ENCODE measurements at regions not wholly inside any gene's neighbourhood (a gene's known extent, or its start where the extent isn't known, plus 50 kb on each side); places are given as distances from the start of the nearest gene placed in this dataset.

- H3K27me3 ChIP-seq (ENCODE audit: control insufficient read depth in 3 of 3, insufficient read depth in 3 of 3, low read length in 2 of 3), result no peaks in the 10 kb centered on the region
- WGBS, 2 donors, result 78 to 83% methylated on average over 2 of the region's 2 CpGs
- H3K27ac ChIP-seq (ENCODE audit: low read depth in 1 of 2, low read length in 1 of 2), result no peak overlapping the region
- H3K4me3 ChIP-seq, result no peak overlapping the region
- peaks cover 0 to 25% (median 2%) of the 10 kb centered on the region in 5 donors for H3K4me1 ChIP-seq (ENCODE audit: control insufficient read depth in 5 of 5, insufficient read depth in 5 of 5, low read length in 5 of 5)
- H3K9me3 ChIP-seq (ENCODE audit: control insufficient read depth in 4 of 4, insufficient read depth in 3 of 4, low read length in 3 of 4), result no peaks in the 10 kb centered on the region
- H3K9ac ChIP-seq (ENCODE audit: insufficient read depth in 1 of 2, low read length in 2 of 2), result no peak overlapping the region
- DNase-seq (no peak), ATAC-seq (ENCODE audit: insufficient read depth, low FRiP score) (no peak)
- TF ChIP-seq CTCF (IDR thresholded peaks at IDR 0.05; ENCODE audit: control extremely low read depth, extremely low read depth), result no peak
- no peaks in the 10 kb centered on the region for H3K36me3 ChIP-seq (ENCODE audit: control insufficient read depth in 4 of 4, insufficient read depth in 4 of 4, low read length in 4 of 4)
Measured at GRCh38 chr6:133632906-133633305, 256.0 kb upstream of the TCF21 start.

- Histone ChIP-seq H3K4me3 (no peak overlapping the region), H3K27me3 (ENCODE audit: control insufficient read depth in 3 of 3, insufficient read depth in 3 of 3, low read length in 2 of 3) (no peaks in the 10 kb centered on the region), H3K9ac (ENCODE audit: insufficient read depth in 1 of 2, low read length in 2 of 2) (no peak overlapping the region), H3K36me3 (ENCODE audit: control insufficient read depth in 4 of 4, insufficient read depth in 4 of 4, low read length in 4 of 4) (no peaks in the 10 kb centered on the region), H3K4me1 (ENCODE audit: control insufficient read depth in 5 of 5, insufficient read depth in 5 of 5, low read length in 5 of 5) (peaks cover 0 to 28% (median 3%) of the 10 kb centered on the region in 5 donors), H3K9me3 (ENCODE audit: control insufficient read depth in 4 of 4, insufficient read depth in 3 of 4, low read length in 3 of 4) (no peaks in the 10 kb centered on the region), H3K27ac (ENCODE audit: low read depth in 1 of 2, low read length in 1 of 2) (no peak overlapping the region)
- no peak for ATAC-seq (ENCODE audit: insufficient read depth, low FRiP score)
- DNase-seq, result no peak
- TF ChIP-seq CTCF (IDR thresholded peaks at IDR 0.05; ENCODE audit: control extremely low read depth, extremely low read depth), result no peak
- WGBS, 2 donors, result 81 to 89% methylated on average over 3 of the region's 3 CpGs
Measured at GRCh38 chr6:133634474-133634873, 254.4 kb upstream of the TCF21 start.

- Histone ChIP-seq H3K9ac (ENCODE audit: insufficient read depth in 1 of 2, low read length in 2 of 2) (no peak overlapping the region), H3K27ac (ENCODE audit: low read depth in 1 of 2, low read length in 1 of 2) (no peak overlapping the region), H3K4me1 (ENCODE audit: control insufficient read depth in 5 of 5, insufficient read depth in 5 of 5, low read length in 5 of 5) (peaks cover 0 to 26% (median 3%) of the 10 kb centered on the region in 5 donors), H3K27me3 (ENCODE audit: control insufficient read depth in 3 of 3, insufficient read depth in 3 of 3, low read length in 2 of 3) (no peaks in the 10 kb centered on the region), H3K9me3 (ENCODE audit: control insufficient read depth in 4 of 4, insufficient read depth in 3 of 4, low read length in 3 of 4) (no peaks in the 10 kb centered on the region), H3K4me3 (no peak overlapping the region), H3K36me3 (ENCODE audit: control insufficient read depth in 4 of 4, insufficient read depth in 4 of 4, low read length in 4 of 4) (no peaks in the 10 kb centered on the region)
- no peak for DNase-seq
- WGBS, 2 donors, result 74 to 81% methylated on average over 2 of the region's 2 CpGs
- no peak for TF ChIP-seq CTCF (IDR thresholded peaks at IDR 0.05; ENCODE audit: control extremely low read depth, extremely low read depth)
- ATAC-seq (ENCODE audit: insufficient read depth, low FRiP score), result no peak
Measured at GRCh38 chr6:133635447-133635846, 253.5 kb upstream of the TCF21 start.

GRCh38 chr6:133637436-133637835, 251.5 kb upstream of the TCF21 start:
- WGBS, 2 donors, result 73 to 75% methylated on average over 2 of the region's 2 CpGs
- TF ChIP-seq CTCF (IDR thresholded peaks at IDR 0.05; ENCODE audit: control extremely low read depth, extremely low read depth), result no peak
- H3K27ac ChIP-seq (ENCODE audit: low read depth in 1 of 2, low read length in 1 of 2), result no peak overlapping the region
- H3K4me3 ChIP-seq, result no peak overlapping the region
- H3K4me1 ChIP-seq (ENCODE audit: control insufficient read depth in 5 of 5, insufficient read depth in 5 of 5, low read length in 5 of 5), result peaks cover 0 to 17% (median 6%) of the 10 kb centered on the region in 5 donors
- no peak overlapping the region for H3K9ac ChIP-seq (ENCODE audit: insufficient read depth in 1 of 2, low read length in 2 of 2)
- peak in 2 of 3 donors; percentile 77 to 85 for DNase-seq
- H3K9me3 ChIP-seq (ENCODE audit: control insufficient read depth in 4 of 4, insufficient read depth in 3 of 4, low read length in 3 of 4), result no peaks in the 10 kb centered on the region
- no peaks in the 10 kb centered on the region for H3K36me3 ChIP-seq (ENCODE audit: control insufficient read depth in 4 of 4, insufficient read depth in 4 of 4, low read length in 4 of 4)
- no peak for ATAC-seq (ENCODE audit: insufficient read depth, low FRiP score)
- no peaks in the 10 kb centered on the region for H3K27me3 ChIP-seq (ENCODE audit: control insufficient read depth in 3 of 3, insufficient read depth in 3 of 3, low read length in 2 of 3)

All from lung (tissue), 11 donors.